ENCODE measurements at regions not wholly inside any gene's neighbourhood (a gene's known extent, or its start where the extent isn't known, plus 50 kb on each side); places are given as distances from the start of the nearest gene placed in this dataset.

DNA sequence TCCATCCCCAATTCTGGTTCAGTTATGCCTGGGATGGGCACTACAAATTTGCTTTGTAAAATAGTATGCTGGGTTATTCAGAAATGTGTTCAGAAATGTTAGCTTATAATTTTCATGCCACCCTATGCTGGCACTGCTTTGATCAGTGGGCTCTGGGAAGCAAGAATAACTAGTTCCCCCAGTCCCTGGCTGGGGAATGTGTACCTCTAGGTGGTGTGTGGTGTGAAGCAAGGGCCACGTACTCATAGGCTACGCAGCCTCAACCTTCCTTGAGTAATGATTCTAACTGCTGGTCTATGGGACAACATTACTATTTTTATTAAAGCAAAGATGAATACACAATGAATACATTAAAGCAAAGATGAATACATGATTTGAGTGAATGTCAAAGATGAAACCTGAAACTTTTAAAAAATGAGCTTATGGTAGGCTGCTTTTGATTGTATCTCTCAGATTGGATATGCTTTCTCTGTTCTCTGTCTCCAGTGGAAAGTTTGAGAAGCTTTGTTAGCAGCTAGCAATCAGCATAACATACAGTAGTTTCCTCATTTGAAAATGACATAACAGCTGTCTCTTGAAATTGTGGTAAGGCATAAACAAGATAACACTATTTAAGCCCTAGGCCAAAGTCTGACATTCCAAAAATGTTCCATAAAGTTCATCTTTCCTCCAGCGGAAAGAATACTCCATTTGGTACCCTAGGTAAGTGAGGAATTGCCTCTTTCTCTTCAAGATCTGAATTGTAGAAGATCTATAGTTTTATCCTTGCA lies 174.7 kb upstream of the NFIB start:
- no peak overlapping the region for H3K4me3 ChIP-seq (ENCODE audit: low read length)
- WGBS, 2 experiments (ENCODE audit: insufficient coverage in 1 of 2, insufficient read length in 1 of 2), result 78 to 91% methylated on average over 1 to 3 of the region's 3 CpGs
- peaks cover 3% of the 10 kb centered on the region for H3K9me3 Mint-ChIP-seq

DNA sequence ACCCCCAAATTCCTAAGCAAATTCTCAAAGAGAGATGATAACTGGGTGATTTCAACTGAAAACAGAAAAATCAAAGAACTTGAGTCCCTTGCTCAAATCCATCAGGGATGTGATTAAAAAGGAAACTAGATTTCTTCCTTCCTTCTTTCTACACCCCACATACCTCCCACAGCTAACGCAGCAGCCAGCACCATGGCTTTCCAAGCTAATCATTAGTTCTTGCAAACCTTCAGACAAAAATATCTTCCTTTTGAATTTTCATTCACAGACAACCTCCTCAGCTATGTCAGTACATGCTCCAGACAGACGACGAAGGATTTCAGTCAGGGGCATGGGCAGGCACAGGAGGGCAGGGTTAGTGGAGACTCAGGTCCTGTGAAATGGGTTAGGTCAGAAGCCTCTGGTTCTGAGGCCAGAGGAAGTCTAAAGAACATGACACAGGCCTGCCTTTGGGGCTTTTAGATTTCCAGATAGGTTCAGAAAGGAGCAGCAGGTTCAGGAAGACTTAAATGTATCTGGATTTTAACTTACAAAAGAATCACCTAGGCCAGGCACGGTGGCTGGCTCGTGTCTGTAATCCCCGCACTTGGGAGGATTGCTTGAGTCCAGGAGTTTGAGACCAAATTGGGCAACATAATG lies 173.7 kb upstream of the NFIB start:
- Mint-ChIP-seq H3K27ac (no peak overlapping the region), H3K4me3 (no peak overlapping the region), H3K9me3 (peaks cover 3% of the 10 kb centered on the region), H3K27me3 (ENCODE audit: insufficient read depth) (no peaks in the 10 kb centered on the region), H3K36me3 (ENCODE audit: low read depth) (no peaks in the 10 kb centered on the region), H3K4me1 (peaks cover 16% of the 10 kb centered on the region)
- Histone ChIP-seq H3K9ac (ENCODE audit: extremely low read depth, low read length, poor library complexity, severe bottlenecking) (no peak overlapping the region), H3K27ac (ENCODE audit: low read depth, low read length) (no peak overlapping the region), H3K27me3 (ENCODE audit: control insufficient read depth, insufficient read depth, low read length, poor library complexity, severe bottlenecking) (no peaks in the 10 kb centered on the region), H3K4me1 (ENCODE audit: control insufficient read depth, insufficient read depth, low read length) (no peaks in the 10 kb centered on the region), H3K9me3 (ENCODE audit: control insufficient read depth, low read length) (peaks cover 8% of the 10 kb centered on the region), H3K36me3 (ENCODE audit: control insufficient read depth, insufficient read depth, low read length) (no peaks in the 10 kb centered on the region), H3K4me3 (ENCODE audit: low read length) (no peak overlapping the region)
- WGBS, 2 experiments (ENCODE audit: insufficient coverage in 1 of 2, insufficient read length in 1 of 2), result 91 to 96% methylated on average over 4 to 6 of the region's 6 CpGs
- no peak for DNase-seq
- TF ChIP-seq, protein P1, sequence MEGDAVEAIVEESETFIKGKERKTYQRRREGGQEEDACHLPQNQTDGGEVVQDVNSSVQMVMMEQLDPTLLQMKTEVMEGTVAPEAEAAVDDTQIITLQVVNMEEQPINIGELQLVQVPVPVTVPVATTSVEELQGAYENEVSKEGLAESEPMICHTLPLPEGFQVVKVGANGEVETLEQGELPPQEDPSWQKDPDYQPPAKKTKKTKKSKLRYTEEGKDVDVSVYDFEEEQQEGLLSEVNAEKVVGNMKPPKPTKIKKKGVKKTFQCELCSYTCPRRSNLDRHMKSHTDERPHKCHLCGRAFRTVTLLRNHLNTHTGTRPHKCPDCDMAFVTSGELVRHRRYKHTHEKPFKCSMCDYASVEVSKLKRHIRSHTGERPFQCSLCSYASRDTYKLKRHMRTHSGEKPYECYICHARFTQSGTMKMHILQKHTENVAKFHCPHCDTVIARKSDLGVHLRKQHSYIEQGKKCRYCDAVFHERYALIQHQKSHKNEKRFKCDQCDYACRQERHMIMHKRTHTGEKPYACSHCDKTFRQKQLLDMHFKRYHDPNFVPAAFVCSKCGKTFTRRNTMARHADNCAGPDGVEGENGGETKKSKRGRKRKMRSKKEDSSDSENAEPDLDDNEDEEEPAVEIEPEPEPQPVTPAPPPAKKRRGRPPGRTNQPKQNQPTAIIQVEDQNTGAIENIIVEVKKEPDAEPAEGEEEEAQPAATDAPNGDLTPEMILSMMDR (conservative IDR thresholded peaks at IDR 0.05), result no peak

More for the DNA sequence above, 174.7 kb upstream of the NFIB start:
- Histone ChIP-seq H3K27me3 (ENCODE audit: control insufficient read depth, insufficient read depth, low read length, poor library complexity, severe bottlenecking) (no peaks in the 10 kb centered on the region), H3K27ac (ENCODE audit: low read depth, low read length) (no peak overlapping the region), H3K36me3 (ENCODE audit: control insufficient read depth, insufficient read depth, low read length) (no peaks in the 10 kb centered on the region), H3K9ac (ENCODE audit: extremely low read depth, low read length, poor library complexity, severe bottlenecking) (no peak overlapping the region), H3K4me1 (ENCODE audit: control insufficient read depth, insufficient read depth, low read length) (no peaks in the 10 kb centered on the region), H3K9me3 (ENCODE audit: control insufficient read depth, low read length) (peaks cover 8% of the 10 kb centered on the region)
- TF ChIP-seq, protein P1 (conservative IDR thresholded peaks at IDR 0.05), result no peak
- no peaks in the 10 kb centered on the region for H3K27me3 Mint-ChIP-seq (ENCODE audit: insufficient read depth)
- H3K36me3 Mint-ChIP-seq (ENCODE audit: low read depth), result no peaks in the 10 kb centered on the region
- no peak overlapping the region for H3K27ac Mint-ChIP-seq
- H3K4me3 Mint-ChIP-seq, result no peak overlapping the region
- H3K4me1 Mint-ChIP-seq, result peaks cover 16% of the 10 kb centered on the region
- no peak for DNase-seq

DNA sequence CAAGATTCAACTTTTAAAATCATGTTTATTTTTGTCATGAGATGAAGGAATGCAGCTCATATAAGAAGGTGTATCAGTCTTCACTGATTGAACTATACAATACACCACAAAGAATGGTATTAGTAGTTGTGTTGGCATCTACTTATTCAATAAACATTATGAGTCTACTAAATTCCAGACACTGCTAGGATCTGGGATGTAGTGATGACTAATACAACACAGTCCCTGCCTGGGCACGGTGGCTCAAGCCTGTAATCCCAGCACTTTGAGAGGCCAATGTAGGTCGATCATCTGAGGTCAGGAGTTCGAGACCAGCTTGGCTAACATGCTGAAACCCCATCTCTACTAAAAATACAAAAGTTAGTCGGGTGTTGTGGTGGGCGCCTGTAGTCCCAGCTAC lies 171.4 kb upstream of the NFIB start:
- Mint-ChIP-seq H3K4me3 (no peak overlapping the region), H3K9me3 (no peaks in the 10 kb centered on the region), H3K4me1 (peaks cover 22% of the 10 kb centered on the region), H3K36me3 (ENCODE audit: low read depth) (no peaks in the 10 kb centered on the region), H3K27ac (no peak overlapping the region), H3K27me3 (ENCODE audit: insufficient read depth) (no peaks in the 10 kb centered on the region)
- H3K9me3 ChIP-seq (ENCODE audit: control insufficient read depth, low read length), result peaks cover 8% of the 10 kb centered on the region
- no peak for DNase-seq
- no peak overlapping the region for H3K9ac ChIP-seq (ENCODE audit: extremely low read depth, low read length, poor library complexity, severe bottlenecking)
- no peaks in the 10 kb centered on the region for H3K36me3 ChIP-seq (ENCODE audit: control insufficient read depth, insufficient read depth, low read length)
- WGBS, 2 experiments (ENCODE audit: insufficient coverage in 1 of 2, insufficient read length in 1 of 2), result 94 to 100% methylated on average over 2 to 5 of the region's 5 CpGs
- peaks cover 3% of the 10 kb centered on the region for H3K4me1 ChIP-seq (ENCODE audit: control insufficient read depth, insufficient read depth, low read length)
- H3K4me3 ChIP-seq (ENCODE audit: low read length), result no peak overlapping the region
- TF ChIP-seq, protein P1 (conservative IDR thresholded peaks at IDR 0.05), result no peak
- no peaks in the 10 kb centered on the region for H3K27me3 ChIP-seq (ENCODE audit: control insufficient read depth, insufficient read depth, low read length, poor library complexity, severe bottlenecking)
- H3K27ac ChIP-seq (ENCODE audit: low read depth, low read length), result no peak overlapping the region

All from endodermal cell (in vitro differentiated cells).